MM.1S (cell line): ENCODE measurements at regions not wholly inside any gene's neighbourhood (a gene's known extent, or its start where the extent isn't known, plus 50 kb on each side); places are given as distances from the start of the nearest gene placed in this dataset.

Experiments
- DNase-seq: peaks from one replicate; pipeline ENCODE4 v3.0.0-alpha.2; 2015
- H2AFZ ChIP-seq: fragments of 300-600 bp; sonication (generic); 2 replicates; pipeline ENCODE4 v1.6.0; 2016; ENCODE audit warnings: antibody characterized with exemption, low read length
- H3F3A ChIP-seq: fragments of 300-600 bp; sonication (generic); 2 replicates; pipeline ENCODE4 v1.6.1; 2016; ENCODE audit warnings: mild to moderate bottlenecking, antibody characterized with exemption, low read length, moderate library complexity, mixed read lengths; ENCODE audit not compliant: insufficient read depth
- H3K27ac ChIP-seq: fragments of 300-600 bp; sonication (generic); 2 replicates; pipeline ENCODE4 v1.5.1; 2016; ENCODE audit warnings: mild to moderate bottlenecking, low read length
- H3K27me3 ChIP-seq: fragments of 300-600 bp; sonication (generic); replicated peaks from 2 replicates; pipeline ENCODE4 v1.6.0; 2016; ENCODE audit warnings: low read length; ENCODE audit not compliant: insufficient read depth
- H3K36me3 ChIP-seq: fragments of 300-600 bp; sonication (generic); replicated peaks from 2 replicates; pipeline ENCODE4 v1.6.1; 2016; ENCODE audit warnings: mild to moderate bottlenecking, low read length, mixed read lengths; ENCODE audit not compliant: insufficient read depth
- H3K4me1 ChIP-seq: fragments of 300-600 bp; sonication (generic); 2 replicates; pipeline ENCODE4 v1.6.1; 2016; ENCODE audit warnings: low read length, mixed read lengths
- H3K4me2 ChIP-seq: fragments of 300-600 bp; sonication (generic); 2 replicates; pipeline ENCODE4 v1.6.0; 2016; ENCODE audit warnings: low read depth, low read length
- H3K4me3 ChIP-seq: fragments of 300-600 bp; sonication (generic); 2 replicates; pipeline ENCODE4 v1.5.1; 2016; ENCODE audit warnings: low read length, mixed read lengths
- H3K79me2 ChIP-seq: fragments of 300-600 bp; sonication (generic); 2 replicates; pipeline ENCODE4 v1.6.1; 2016; ENCODE audit warnings: mixed run types, low read length, mixed read lengths
- H3K9ac ChIP-seq: fragments of 300-600 bp; sonication (generic); 2 replicates; pipeline ENCODE4 v1.6.1; 2016; ENCODE audit warnings: low read length, mixed read lengths
- H3K9me2 ChIP-seq: fragments of 300-600 bp; sonication (generic); replicated peaks from 2 replicates; pipeline ENCODE4 v1.6.1; 2016; ENCODE audit warnings: mild to moderate bottlenecking, low read length, mixed read lengths; ENCODE audit not compliant: insufficient read depth
- H3K9me3 ChIP-seq: fragments of 300-600 bp; sonication (generic); replicated peaks from 2 replicates; pipeline ENCODE4 v1.6.1; 2016; ENCODE audit warnings: mild to moderate bottlenecking, low read length, mixed read lengths; ENCODE audit not compliant: insufficient read depth
- H4K20me1 ChIP-seq: fragments of 300-600 bp; sonication (generic); 2 replicates; pipeline ENCODE4 v1.6.1; 2016; ENCODE audit warnings: mild to moderate bottlenecking, low read length, moderate library complexity, mixed read lengths; ENCODE audit not compliant: insufficient read depth
- EZH2 ChIP-seq: fragments of 300-600 bp; sonication (generic); optimal IDR thresholded peaks from 2 replicates; pipeline ENCODE3; 2017; ENCODE audit warnings: low read depth, mild to moderate bottlenecking, antibody characterized with exemption, low read length, mixed read lengths
- EZH2phosphoT487 ChIP-seq: fragments of 300-600 bp; sonication (generic); IDR thresholded peaks from 2 replicates; pipeline ENCODE4 v1.6.1; 2018; ENCODE audit warnings: antibody characterized with exemption, low read length
- TF ChIP-seq, protein P1 (sequence below): fragments of 300-600 bp; sonication (generic); IDR thresholded peaks from 2 replicates; pipeline ENCODE4 v1.5.1; 2016; ENCODE audit warnings: antibody characterized with exemption, low read length, mixed read lengths

- Histone ChIP-seq H3F3A (no peaks in the 10 kb centered on the region), H3K9me2 (no peaks in the 10 kb centered on the region), H3K4me2 (no peak overlapping the region), H4K20me1 (no peaks in the 10 kb centered on the region), H3K4me3 (no peak overlapping the region), H2AFZ (no peak overlapping the region), H3K27ac (no peak overlapping the region), H3K9ac (no peak overlapping the region), H3K9me3 (no peaks in the 10 kb centered on the region), H3K27me3 (no peaks in the 10 kb centered on the region), H3K4me1 (no peaks in the 10 kb centered on the region), H3K79me2 (no peaks in the 10 kb centered on the region), H3K36me3 (no peaks in the 10 kb centered on the region)
- DNase-seq, result no peak
- TF ChIP-seq, protein P1, sequence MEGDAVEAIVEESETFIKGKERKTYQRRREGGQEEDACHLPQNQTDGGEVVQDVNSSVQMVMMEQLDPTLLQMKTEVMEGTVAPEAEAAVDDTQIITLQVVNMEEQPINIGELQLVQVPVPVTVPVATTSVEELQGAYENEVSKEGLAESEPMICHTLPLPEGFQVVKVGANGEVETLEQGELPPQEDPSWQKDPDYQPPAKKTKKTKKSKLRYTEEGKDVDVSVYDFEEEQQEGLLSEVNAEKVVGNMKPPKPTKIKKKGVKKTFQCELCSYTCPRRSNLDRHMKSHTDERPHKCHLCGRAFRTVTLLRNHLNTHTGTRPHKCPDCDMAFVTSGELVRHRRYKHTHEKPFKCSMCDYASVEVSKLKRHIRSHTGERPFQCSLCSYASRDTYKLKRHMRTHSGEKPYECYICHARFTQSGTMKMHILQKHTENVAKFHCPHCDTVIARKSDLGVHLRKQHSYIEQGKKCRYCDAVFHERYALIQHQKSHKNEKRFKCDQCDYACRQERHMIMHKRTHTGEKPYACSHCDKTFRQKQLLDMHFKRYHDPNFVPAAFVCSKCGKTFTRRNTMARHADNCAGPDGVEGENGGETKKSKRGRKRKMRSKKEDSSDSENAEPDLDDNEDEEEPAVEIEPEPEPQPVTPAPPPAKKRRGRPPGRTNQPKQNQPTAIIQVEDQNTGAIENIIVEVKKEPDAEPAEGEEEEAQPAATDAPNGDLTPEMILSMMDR, result no peak
- TF ChIP-seq EZH2phosphoT487 (no peak), EZH2 (no peak)
Observed at GRCh38 chr7:83289419-83289993, 126.8 kb upstream of the PCLO start.

DNA sequence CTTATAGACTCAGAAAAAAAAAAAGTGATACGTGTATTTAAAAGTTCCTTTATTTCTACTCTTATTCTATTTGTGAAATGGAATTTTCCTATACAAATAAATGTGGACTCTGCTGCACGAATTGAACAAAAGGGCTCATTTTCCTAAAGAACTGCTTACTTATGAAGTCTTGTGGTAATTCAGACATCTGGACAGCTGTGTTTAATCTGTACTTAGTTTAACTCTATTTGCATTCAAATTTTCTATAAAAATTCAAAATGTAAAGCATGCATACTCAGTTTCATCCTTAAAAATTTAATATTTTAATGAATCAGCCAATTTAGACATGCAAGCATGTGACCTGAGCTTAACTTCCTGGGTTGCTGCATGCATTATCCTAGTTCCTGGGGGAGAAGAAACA lies 118.0 kb upstream of the PCLO start:
- Histone ChIP-seq H2AFZ (no peak overlapping the region), H3K4me2 (no peak overlapping the region), H3K9ac (no peak overlapping the region), H4K20me1 (no peaks in the 10 kb centered on the region), H3K4me3 (no peak overlapping the region), H3K27ac (no peak overlapping the region), H3K27me3 (no peaks in the 10 kb centered on the region), H3K36me3 (no peaks in the 10 kb centered on the region), H3K9me2 (no peaks in the 10 kb centered on the region), H3K79me2 (no peaks in the 10 kb centered on the region), H3K9me3 (no peaks in the 10 kb centered on the region), H3K4me1 (peaks cover 11% of the 10 kb centered on the region), H3F3A (no peaks in the 10 kb centered on the region)
- TF ChIP-seq, protein P1, result no peak
- TF ChIP-seq EZH2 (no peak), EZH2phosphoT487 (no peak)
- DNase-seq, result no peak

DNA sequence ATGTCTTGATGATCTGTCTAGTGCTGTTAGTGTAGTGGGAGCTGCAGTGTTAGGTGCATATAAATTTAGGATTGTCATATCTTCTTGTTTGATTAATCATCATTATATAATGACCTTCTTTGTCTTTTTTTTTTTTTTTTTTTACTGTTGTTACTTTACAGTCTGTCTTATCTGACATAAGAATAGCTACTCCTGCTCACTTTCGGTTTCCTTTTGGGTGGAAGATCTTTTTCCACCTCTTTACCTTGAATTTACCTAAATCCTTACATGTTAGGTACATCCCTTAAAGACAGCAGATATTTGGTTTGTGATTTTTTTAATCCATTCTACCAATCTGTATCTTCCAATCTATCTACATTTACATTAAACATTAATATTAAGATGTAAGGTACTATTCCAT lies 113.6 kb upstream of the PCLO start:
- Histone ChIP-seq H3K27ac (no peak overlapping the region), H2AFZ (no peak overlapping the region), H3K4me3 (no peak overlapping the region), H3K9ac (no peak overlapping the region), H3K9me2 (no peaks in the 10 kb centered on the region), H3K27me3 (no peaks in the 10 kb centered on the region), H3K9me3 (no peaks in the 10 kb centered on the region), H4K20me1 (no peaks in the 10 kb centered on the region), H3K4me2 (peak overlapping the region; percentile 47), H3F3A (no peaks in the 10 kb centered on the region), H3K36me3 (no peaks in the 10 kb centered on the region), H3K4me1 (peaks cover 14% of the 10 kb centered on the region), H3K79me2 (no peaks in the 10 kb centered on the region)
- peak; percentile 67 for DNase-seq
- TF ChIP-seq EZH2 (no peak), EZH2phosphoT487 (no peak)
- TF ChIP-seq, protein P1, result no peak
